ENCODE measurements at regions not wholly inside any gene's neighbourhood (a gene's known extent, or its start where the extent isn't known, plus 50 kb on each side); places are given as distances from the start of the nearest gene placed in this dataset.
A peak's percentile ranks its signal among the peaks of the same experiment; 100 is the strongest.
"Not testable (repeated sequence)": the region's sequence is repeated elsewhere in the genome, so short reads cannot be mapped to it uniquely, and the experiment has no call there.

- no peak for DNase-seq
These were observed 1962.1 kb downstream of the PCDH9 start for GRCh38 chr13:65268009-65268408.

DNA sequence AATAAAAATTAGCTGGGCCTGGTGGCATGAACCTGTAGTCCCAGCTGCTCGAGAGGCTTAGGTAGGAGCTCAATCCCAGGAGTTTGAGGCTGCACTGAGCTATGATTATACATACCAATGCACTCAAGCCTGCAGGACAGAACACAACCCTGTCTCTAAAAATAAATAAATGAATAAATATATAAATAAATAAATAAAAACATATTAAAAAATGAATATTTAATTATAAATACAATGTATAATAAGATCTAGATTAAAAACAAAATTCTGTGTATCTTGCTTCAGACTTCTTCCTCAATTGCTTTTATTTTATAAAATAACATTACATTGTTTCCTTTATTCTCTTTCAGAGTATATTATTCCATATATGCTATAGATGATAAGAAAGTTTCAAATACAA, 1964.1 kb downstream of the PCDH9 start:
- no peak for DNase-seq

DNA sequence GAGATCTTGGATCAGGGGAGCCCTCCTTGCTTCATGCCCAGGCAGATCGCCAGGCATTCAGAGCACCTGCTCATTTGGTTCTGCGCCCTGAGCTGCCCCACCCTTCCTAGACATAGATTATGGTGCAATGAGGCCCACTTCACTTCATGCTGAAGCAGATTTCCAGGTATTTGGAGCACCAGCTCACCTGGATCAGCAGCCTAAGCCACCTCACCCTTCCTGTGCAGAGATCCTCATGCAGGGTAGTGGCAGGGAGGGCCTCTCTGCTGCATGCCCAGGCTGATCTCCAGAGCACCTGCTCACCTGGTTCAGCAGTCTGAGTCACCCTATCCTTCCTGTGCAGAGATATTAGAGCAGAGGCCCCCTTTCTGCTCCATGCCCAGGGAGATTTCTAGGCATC, 1966.1 kb downstream of the PCDH9 start:
- peak; percentile 2 for DNase-seq

DNA sequence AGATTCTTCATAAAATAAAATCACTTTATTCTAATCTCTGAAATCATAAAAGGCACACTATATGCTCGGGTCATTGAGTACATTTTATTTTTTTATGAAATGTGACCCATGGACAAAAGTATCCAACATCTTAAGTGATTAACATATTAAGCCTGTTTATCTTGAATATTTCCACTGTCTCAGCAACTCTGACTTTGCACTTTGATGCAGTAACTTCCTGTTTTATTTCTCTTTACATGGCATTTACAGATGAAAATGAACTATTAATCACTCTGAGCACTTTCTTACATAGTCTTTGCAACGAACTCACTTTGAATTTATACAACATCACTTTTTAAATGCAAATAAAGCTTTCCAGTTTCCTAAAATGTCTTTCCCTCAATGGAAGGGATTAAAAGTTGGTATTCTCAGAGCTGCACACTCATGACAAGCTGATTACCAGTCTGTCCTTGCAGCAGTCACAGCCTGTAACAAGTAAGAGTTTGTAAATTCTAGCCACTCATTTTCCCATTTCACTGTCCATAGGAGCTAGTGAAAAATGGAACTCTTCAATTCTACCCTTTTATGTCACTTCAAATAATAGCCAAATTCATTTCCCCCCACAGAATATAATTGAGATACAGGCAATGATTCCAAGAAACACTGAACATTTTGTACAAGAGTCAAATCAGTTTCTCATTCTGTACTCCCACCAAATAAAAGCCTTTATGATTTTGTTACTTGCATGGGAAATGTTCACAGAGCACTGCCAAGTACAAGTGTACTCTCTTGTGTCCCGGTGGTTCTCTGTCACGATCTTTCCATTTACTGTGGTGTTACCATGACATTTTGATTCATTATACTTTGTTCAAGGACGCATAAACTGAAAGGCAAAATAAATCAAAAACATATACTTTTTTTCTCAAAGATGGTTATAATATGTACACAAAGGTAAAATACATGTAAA, 1968.9 kb downstream of the PCDH9 start:
- no peak for DNase-seq

DNA sequence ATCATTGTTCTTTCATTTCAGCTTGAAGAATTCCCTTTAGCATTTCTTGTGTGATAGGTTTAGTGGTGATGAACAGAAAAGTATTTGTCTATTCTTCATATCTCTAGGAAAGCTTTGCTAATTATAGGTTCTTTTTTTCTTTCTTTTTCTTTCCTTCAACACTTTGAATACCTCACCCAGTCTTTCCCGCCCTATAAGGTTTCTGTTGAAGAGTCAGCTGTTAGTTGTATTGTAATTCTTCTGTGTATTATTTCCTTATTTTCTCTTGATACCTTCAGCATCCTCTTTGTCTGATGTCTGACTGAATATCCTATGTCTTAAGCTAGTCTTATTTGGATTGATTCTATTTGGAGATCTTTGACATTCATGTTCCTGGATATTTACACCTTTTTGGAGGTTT, 1989.4 kb downstream of the PCDH9 start:
- DNase-seq = no peak

- DNase-seq = no peak
These were observed 1993.2 kb downstream of the PCDH9 start for GRCh38 chr13:65236841-65237418.

- DNase-seq = no peak
These were observed 2012.6 kb downstream of the PCDH9 start for GRCh38 chr13:65217471-65217995.

DNA sequence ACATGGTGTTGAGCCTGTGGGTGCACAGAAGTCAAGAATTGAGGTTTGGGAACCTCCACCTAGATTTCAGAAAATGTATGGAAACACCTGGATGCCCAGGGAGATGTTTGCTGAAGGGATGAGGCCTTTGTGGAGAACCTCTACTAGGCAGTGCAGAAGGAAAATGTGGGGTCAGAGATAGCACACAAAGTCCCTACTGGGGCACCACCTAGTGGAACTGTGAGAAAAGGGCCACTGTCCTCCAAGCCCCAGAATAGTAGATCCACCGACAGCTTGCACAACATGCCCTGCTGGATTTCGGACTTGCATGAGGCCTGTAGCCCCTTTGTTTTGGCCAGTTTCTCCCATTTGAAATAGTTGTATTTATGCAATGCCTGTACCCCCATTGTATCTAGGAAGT, 2027.3 kb downstream of the PCDH9 start:
- not testable (repeated sequence) for DNase-seq

- no peak for DNase-seq
These were observed 2041.4 kb downstream of the PCDH9 start for GRCh38 chr13:65188721-65189120.

- no peak for DNase-seq
These were observed 2062.1 kb downstream of the PCDH9 start for GRCh38 chr13:65168026-65168425.

GRCh38 chr13:65166675-65167074, 2063.5 kb downstream of the PCDH9 start:
- DNase-seq = no peak

DNA sequence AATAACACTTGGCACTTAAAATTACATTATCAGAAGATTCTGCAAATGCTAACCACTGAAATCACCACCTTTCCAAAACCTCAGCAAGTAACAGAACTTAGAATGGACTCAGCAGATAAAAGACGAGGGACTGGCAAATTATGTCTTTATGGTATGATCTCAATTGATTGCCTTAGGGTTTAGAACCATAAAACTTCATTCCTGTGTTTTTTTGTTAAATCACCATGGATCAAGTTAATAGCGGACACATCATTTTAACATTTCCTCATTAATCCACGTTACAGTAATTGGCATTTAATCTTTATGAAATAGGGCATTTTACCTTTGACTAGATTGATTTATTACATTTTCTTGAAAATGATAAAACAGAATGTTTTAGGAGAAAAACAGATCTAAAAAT, 2070.3 kb downstream of the PCDH9 start:
- no peak for DNase-seq

DNA sequence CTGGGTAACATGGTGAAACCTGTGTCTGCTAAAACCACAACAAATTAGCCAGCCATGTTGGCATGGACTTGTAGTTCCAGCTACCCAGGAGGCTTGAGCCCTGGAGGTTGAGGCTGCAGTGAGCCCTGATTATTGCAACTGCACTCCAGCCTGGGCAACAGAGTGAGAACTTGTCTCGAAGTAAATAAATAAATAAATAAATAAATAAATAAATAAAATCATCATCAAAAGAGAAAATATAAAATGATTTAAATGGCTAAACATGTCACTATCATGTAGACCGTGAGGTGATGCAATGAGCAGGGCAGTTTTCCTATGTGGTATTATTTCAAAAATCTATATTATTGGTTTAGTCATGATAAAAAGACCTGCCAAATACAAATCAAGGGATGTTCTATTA, 2074.3 kb downstream of the PCDH9 start:
- no peak for DNase-seq

GRCh38 chr13:65154661-65155447, 2075.3 kb downstream of the PCDH9 start:
- DNase-seq = no peak

- no peak for DNase-seq
These were observed 2080.4 kb downstream of the PCDH9 start for GRCh38 chr13:65149687-65150086.

DNA sequence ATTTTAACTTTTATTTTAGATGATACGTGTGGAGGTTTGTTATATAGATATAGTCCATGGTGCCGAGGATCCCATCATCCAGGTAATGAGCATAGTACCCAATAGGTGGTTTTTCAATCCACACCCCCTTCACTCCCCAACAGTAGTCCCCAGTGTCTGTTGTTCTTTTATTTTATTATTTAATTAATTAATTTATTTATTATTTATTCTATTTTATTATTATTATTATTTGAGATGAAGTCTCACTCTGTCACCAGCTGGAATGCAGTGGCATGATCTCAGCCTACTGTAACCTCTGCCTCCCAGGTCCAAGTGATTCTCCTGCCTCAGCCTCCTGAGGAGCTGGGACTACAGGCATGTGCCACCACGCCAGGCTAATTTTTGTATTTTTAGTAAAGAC, 2086.2 kb downstream of the PCDH9 start:
- no peak for DNase-seq

- no peak for DNase-seq
These were observed 2097.0 kb downstream of the PCDH9 start for GRCh38 chr13:65133094-65133493.

DNA sequence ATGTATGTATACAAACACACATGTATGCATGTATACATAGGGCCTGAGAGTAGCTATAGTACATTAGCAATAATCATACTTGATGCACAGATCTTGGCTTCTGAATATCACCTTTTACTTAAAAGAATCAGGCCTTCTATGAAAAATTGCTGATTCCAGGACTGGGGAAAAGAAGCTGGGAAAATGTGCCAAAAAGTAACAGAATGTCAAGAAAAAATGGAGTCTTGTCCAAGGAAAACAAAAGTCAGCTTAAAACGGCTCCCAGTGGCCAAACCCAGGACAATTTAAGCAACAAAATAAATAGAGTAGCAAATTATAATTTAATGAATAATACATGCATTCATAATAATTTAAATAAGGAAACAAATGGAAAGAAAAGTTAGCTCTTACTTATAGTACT, 2104.9 kb downstream of the PCDH9 start:
- DNase-seq = no peak

GRCh38 chr13:65112531-65112941, 2117.6 kb downstream of the PCDH9 start:
- no peak for DNase-seq

GRCh38 chr13:65112123-65112522, 2118.0 kb downstream of the PCDH9 start:
- no peak for DNase-seq

DNA sequence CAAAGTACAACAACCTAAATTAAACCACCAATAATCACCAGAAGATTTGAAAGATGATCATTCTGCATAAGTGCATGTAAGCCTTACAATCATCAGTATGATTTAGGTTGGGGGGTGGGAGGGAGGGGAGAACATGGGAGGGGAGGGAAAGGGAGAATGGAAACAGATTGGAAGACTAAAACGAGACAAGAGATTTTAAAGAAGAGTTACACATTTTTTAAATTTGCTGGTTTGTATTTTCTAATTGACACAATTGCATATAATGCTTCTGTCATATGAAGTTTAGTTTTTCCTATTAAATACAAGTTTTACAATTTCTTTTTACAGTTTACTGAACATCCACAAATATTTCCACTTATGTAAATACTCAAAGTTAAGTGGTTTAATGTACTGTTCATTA, 2118.9 kb downstream of the PCDH9 start:
- no peak for DNase-seq

DNA sequence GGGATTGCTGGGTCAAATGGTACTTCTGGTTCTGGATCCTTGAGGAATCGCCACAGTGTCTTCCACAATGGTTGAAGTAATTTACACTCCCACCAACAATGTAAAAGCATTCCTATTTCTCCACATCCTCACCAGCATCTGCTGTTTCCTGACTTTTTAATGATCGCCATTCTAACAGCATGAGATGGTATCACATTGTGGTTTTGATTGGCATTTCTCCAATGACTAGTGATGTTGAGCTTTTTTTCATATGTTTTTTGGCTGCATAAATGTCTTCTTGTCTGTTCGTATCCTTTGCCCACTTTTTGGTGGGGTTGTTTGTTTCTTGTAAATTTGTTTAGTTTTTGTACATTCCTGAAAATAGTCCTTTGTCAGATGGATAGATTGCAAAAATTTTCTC, 2125.7 kb downstream of the PCDH9 start:
- not testable (repeated sequence) for DNase-seq

DNA sequence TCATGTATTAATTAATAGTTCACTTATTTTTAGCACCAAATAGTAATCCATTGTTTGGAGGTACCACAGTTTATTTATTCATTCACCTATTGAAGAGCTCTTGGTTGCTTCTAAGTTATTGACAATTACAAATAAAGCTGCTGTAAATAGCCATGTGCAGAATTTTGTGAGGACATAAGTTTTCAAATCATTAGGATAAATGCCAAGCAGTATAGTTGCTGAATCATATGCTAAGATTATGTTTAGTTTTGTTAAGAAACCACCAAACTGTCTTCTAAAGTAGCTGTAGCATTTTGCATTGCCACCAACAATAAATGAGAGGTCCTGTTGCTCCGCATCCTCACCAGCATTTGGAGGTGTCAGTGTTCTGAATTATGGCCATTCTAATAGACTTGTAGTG, 2126.8 kb downstream of the PCDH9 start:
- DNase-seq = no peak
